NCI-H2107 (cell line): ENCODE measurements at regions not wholly inside any gene's neighbourhood (a gene's known extent, or its start where the extent isn't known, plus 50 kb on each side); places are given as distances from the start of the nearest gene placed in this dataset.

Source experiments
- DNase-seq: peaks from one replicate; lab custom pipeline; 2025; lab: John Stamatoyannopoulos, UW

DNA sequence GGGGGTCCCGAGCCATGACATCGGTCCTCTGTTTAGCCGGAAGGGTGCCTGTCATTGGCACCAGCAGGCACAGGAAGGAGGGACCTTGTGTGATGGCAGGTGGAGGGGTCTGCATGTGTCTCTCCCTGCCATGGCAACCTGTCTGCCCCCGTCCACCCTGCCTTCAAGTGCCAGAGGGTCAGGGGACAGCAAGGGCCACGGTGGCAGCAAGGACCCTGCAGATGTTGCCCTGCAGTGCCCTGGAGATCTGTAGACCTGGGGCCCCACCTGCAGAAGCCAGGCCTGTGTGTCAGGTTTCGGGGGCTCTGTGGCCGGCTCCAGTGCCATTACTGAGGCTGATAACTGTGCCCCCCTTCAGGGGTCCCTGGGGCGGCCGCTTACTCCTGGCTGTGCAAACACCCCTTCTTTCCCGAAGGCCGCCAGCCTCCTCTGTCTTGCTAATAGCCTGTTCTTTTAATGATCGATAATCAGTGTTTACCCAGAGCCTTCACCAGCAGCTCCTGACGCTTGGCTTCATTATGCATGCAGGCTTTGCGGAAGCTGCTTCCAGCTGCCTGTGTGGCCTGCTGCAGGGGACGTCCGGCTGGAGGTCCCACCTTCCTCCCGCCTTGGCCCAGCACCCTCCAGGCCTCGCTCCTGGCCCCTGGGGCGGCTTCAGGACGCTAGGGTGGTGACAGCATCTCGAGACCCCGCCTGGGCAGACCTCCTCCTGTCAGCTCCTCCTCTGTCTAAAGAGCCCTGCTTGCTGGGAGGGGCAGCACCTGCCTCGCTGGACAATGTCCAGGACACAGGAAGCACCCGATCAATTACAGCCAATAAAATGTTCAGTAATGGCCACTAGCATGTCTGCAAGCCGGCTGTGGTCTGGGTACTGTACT is 153.0 kb downstream of the KIF26A start:
- no peak for DNase-seq

DNA sequence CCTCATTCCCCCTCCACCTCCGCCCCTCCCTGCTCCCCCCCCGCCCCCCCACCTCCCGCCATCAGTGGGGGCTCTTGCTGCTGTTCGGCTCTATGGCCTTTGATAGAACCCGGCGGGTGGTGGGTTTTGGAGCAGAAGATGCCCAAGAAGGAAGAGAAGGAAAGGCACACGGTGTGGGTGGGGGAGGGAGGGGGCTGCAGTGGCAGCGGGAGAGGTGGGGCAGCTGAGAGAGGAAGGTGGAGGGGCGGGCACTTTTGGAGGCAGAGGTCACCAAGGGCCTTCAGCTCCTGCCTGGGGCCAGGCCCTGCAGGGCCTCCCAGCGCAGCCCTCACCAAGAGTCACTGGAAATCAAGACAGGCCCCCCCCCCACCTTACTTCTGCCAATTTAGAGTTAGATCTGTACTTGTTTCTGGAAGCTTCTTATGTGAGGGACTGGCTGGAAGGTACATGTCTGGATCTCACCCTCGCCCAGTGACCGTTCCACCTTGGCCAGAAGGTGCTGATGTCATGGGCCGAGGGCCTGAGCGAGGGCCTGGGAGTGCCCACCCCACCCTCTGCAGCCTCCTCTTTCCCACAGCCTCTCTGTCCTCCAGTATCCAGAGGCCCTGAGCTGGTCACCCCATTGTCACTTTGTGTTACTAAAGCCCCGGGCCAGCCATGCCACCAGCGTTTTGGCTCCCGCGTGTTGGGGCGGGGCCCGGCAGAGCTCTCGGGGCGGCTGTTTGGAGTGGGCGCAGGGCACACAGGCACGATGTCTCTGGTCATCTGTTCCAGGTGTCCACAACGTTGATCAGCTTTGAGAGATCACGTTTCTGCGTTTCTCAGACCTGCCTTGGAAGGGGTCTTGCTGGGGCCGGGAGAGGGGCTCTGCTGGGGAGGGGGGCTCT is 153.9 kb downstream of the KIF26A start:
- DNase-seq: no peak

DNA sequence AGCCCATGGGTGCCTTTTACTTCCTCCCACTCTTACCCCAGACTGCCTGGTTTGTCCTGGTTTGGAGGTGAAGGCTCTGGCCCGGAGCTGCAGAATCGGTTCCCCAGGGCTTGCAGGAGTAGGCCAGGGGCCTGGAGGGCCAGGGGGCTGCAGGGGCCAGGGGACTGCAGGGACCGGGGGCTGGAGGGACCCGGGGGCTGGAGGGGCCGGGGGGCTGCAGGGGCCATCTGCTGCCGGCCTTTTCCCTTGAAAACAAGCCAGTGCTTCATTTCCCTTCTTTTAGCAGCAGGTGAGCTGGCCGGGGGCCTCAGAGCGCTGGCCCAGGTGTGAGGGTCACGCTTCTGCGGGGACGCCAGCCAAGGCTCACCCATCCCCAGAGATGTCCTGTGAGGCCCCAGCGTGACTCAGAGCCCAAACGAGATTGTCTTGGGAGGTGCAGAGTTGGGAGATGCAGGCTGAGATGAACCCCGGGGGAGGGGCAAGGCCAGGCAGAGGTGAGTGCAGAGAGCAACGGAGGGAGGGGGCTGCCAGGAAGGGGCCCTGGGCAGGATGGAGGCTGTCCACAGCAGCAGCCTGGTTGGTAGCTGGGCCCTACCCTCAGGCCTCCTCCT is 154.9 kb downstream of the KIF26A start:
- DNase-seq: no peak

DNA sequence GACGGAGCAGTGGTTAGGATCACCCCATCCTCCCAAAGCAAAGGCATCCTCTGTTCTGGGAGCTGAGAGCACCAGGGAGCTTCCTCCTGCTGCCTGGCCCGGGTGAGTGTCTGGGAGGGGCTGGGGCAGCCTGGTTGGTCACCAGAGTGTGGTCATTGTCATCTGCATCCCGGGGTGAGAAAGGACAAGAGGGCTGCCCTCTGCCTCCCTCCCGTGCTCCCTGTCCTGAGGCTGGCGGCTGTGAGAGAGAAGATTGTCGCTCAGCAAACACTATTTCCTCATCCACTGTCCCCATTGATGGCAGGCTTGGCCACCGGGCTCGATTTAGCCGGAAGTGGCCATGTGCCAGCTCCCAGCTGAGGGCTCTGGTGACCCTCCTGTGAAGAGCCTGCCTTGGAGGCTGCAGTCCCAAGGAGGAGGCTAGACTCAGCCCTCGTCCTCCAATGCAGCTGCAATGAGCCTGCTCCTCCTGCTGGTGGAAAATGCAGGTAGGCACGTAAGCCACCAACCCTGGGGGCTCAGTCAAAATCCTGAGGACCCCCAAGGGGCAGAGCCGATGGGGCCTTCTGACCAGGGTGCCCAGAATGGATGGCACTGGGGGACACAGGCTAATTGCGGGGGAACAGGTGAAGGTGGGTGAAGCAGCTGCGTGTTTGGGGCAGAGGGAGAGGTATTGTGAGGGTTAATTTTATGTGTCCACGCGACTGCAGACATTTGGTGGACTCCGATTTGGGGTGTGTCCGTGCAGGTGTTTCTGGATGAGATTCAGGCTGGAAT is 155.7 kb downstream of the KIF26A start:
- no peak for DNase-seq

DNA sequence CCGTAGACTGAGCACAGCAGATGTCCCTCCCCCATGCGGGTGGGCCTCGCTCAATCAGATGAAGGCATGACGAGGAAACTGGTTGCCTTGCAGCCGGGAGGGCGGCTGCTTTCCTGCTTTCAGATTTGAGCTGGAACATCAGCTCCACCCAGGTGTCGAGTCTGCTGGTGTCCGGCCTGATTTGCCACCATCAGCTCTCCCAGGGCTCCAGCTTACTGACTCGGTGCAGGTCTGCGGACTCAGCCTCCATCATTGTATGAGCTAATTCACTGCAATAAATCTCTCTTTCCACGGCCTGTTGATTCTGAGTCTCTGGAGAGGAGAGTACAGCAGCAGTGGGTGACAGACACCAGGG is 156.2 kb downstream of the KIF26A start:
- DNase-seq: no peak

DNA sequence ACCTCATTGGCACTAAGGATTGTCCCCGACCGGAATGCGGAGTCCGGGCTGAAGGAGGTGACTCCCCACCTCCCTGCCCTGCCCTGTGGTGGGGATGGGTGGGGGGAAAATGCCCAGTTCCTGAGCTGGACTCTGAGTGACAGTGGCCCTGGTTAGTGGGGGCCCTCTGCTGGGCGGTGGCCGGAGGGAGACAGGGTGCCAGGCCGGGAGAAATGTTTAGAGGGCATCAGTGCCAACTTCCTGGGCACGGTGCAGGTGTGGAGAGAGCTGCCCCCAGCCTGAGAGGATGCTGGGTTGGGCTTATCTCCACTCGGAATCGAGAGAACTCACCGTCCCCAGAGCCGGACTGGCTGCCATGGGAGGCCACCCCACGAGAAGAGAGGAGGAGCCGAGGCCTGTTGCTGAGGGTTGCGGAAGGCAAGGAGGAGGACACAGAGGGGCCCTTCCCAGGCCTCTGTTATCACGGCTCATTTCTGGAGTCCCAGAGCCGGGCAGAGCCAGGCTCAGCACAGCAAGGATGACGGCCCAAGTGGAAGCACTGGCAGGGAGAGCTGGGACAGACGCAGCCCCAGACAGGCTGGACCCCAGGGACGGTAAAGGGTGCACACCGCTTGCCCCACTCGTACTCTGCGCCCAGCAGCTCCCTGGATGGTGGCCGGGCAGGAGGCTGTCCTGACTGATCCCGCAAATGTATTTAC is 156.7 kb downstream of the KIF26A start:
- no peak for DNase-seq

DNA sequence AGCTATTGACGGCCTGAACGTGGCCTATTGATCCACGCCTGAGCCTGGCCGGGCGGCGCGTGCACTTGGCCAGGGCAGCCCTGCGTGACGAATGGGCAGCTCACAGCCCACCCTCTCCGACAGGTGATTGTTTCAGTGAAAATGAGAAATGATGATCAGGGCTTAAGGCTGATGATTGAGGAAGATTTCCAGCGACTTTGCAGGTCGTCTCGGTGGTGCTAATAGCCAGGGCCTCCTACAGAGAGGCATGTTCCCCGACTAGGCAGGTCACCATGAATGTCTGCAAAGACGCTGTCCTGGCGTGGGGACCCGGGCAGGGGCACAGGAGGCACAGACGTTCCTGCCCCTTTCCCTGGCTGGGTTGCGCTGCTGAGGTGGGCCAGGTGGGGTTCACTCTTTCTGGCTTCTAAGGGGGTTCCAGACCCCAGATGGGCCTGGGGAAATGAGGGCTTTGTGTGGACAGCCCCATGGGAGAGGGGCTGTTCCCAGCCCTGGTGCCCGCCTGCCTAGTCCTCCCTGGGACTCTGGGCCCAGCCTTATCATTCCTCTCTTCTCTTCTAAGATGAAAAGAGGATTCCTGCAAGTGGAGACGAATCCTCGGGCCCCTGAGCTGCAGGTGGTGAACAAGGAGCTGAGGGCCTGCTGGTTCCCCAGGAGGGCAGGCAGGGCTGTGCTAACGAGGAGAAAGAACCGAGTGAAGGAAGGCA is 157.4 kb downstream of the KIF26A start:
- DNase-seq: no peak

DNA sequence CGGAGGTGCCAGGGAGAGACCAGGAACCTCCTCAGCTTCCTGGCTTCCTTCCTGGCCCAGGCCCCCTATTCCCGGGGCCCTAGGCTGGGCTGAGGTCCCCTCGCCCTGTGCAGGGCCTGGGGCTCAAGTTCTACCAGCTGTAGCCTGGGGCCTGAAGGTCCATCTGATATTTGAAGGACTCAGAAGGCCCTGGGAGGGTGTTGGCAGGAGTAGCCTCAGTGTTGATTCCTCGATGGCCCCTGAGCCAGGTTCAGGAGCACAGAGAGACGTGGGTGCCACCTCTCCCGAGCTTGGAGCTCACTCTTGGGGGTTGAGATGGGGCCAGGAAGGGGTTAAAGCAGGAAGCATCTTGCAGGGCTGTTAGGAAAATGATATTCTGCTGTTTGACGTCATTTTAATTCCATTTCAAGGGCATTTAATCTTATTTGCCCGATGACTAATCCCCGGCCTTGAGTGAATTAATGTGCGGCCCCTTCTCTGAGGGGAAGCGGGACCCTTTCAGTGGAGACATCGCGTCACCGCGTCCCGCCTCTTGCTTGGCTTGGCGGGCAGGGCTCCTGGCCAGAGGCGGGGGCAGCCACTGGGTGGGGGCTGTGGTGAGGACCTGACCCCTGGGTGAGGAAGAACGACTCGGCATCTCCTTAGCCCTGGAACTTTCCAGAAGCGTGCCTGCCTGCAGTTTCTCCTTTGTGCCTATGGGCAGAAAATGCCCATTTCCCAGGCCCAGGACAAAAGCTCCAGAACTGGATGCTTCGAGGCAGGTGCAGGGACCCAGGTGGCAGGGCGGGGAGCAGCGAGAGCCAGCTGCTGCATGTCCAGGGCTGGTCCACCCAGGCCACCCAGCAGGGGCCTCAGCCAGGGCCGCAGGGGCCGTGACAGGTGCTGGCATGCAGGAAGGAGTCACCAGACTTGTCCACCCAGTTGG is 158.3 kb downstream of the KIF26A start:
- DNase-seq: no peak

DNA sequence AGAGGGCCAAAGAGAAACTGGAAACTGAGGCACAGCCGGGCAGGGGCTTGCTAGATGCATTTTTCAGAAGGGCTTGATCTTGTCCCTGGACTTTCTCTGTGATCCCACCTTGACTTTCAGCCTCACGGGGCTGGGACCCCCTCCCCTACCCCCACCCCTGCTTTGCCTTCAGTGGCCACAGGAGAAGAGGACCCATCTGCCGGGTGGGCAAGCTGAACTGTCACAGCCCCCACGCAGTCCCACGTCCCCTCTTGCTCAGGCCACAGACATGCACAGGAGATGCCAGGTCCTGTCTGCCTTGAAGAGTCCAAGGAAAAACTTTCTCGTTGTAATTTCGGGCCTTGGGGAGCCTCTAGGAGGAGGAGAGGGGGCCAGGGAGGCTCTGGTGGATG is 158.9 kb downstream of the KIF26A start:
- no peak for DNase-seq

DNA sequence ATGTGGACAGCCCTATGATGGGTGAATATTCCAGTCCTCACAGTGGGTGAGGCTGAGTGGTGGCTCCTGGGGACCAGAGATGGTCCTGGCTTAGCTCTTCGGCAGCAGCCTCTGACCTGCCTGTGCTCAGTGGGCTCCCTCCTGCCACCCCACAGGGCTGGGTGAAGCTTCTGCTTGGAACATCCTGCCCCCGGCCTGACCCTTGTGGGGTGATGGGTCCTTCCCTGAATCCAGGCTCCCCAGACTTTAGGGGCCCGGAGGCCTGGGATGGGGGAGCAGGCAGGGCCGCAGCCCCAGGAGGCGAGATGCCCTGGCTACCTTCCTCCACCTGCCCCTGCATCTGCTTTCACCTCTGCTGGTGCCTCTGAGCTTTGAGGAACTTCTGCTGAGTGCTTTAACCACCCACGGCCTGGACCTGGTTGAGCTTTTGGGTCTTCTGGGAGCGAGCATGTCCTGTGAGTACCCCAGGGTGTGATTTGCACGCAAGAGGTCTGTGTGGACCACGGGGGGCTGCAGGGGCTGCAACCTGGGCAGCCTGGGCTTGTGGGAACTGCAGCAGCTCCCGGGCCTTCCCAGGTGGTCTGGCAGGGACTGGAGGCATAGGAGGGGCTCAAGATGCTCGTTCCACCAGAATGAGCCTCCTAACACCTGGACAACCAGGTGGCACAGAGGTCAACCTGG is 159.5 kb downstream of the KIF26A start:
- DNase-seq: no peak

DNA sequence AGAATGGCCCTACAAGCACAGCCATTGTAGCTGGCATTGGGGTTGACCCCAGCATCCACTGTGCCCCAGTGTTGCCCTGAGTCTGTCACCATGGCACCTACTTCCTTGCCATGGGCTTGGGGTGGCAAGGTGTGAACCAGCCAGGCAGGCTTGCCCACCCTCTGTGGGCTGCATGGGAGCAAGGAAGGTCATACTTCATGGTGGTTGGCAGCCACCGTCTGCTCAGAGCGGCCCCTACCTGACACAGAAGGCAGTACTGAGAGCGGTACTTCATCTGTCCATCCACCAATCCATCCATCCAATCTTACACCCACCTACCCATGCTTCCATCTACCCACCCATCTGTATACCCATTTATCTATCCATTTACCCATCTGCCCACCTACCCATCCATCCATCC is 160.1 kb downstream of the KIF26A start:
- no peak for DNase-seq

DNA sequence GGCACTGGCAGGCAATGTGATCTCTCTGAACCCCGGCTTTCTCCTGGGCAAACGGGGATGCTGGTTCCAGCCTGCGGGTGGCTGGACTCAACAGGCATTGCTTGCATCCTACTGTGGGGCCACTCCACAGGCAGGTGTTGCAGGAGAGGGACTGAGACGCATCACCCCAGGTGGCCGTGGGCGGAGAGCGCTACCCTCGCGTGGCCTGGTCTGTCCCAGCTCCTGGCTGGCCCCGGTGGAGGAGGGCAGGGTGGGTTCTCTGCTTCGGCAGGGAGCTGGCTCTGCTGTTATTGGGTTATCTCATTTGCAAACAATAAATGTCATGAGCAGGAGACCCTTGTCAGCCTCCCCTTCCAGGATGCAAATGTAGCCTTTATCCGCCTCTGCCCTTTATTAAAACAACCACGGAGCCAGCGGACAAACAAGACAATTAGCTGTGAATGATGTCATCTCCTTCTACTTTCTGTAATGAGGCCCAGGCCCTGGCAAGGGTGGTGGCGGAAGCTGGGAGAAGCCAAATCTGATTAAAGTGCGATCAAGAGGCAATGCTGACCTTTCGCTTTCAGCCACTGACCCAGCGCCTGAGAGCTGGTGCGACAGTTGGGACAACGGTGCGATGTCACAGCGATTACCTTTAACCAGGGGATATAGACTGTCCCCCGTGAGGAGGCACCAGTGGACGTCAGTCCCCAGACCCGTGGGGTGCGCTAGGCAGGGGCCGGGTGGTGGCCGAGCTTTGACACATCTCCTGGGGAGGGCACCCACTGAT is 161.8 kb downstream of the KIF26A start:
- DNase-seq: no peak

DNA sequence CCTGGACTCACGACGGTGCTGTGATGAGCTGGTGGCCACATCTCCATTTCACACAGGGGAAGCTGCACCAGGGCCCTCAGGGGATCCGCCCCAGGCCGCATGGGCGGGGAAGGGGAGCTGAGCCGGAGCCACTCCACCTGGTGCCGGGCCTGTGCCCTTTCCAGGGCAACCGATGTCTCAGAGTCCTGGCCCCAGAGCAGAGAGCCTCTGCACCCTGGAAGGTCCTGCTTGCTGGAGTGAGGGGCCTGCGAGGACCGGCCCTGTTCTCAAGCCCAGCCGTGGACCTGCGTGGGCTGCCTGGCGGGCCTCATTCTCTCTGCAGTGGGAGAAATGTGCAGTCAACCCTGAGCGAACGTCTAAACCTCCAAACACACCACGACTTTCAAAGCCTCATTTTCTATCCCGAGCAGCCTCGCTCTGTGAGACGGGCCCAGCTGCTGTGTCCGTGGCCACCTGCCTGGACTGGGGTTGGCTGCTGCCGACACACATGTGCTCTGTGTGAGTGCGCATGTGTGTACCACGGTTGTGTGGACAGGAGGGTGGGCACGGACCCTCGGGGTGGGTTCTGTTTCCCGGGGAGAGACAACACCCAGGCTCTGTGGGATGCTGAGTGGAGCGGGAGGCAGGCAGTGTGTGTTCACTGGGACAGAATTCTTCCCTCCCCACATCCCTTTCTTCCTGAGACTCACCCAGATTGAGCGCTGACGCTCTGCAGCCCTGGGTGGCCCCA is 163.5 kb downstream of the KIF26A start:
- DNase-seq: no peak

DNA sequence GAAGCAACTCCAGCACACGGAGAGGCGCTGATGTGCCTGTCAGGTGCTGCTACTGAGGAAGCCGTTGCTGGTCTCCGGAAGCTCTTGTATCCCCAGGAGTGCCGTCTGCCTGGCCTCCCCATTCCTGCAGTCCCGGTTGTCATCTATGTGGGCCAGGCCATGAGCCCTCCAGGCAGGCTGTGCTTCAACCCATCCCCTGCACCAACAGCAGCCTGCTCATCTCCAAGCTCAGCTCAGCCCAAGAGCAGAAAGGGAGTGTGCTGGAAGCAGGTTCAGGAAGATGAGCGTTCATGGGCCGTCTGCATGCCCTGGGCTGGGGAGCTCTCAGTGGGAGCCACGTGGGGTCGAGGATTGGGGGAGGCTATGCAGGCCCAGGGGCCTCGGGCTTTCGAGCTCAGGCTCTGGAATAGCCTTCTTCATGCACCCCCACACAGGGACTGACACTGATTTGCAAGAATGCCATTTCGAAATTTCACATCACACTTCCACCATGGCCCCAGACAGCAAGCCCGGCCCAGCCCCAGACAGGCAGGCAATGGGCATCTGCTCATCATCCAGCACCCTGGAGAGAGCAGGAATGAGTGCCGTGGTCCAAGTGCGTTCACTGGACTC is 164.5 kb downstream of the KIF26A start:
- DNase-seq: no peak

DNA sequence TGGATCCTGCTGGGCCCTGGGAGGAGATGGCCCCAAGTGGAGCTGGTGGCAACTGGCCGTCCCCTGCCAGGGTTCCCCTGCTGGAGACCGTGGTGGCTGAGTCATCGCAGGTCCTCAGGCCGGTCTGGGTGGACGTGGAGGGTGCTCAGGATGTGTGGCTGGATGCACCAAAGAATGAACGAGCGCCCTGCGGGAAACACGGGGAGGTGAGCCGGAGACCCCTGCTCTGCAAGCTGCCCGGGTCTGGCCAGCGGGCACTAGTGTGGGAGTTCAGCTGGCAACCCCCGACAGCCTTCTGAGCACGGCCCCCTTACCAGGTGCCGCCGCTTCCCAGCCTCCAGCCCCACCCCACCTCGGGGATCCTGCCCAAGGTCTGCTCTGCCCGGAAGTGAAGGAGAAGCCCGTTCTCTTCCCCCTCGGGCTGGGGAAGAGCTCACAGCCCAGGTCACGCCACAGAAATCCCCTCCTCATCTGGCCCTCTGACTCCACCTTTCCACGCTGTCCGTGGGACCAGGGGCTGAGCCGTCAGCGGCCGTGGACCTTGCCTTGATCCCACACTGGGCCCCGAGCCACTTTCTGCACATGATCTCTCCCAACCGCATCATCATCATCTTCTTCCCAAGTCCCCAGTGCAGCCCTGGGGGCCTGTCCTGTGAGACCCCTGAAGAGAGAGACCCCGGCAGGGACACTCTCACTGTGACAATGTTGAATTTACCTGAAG is 165.5 kb downstream of the KIF26A start:
- DNase-seq: no peak
